Left hindlimb (tissue), 1 donor: ENCODE measurements at regions not wholly inside any gene's neighbourhood (a gene's known extent, or its start where the extent isn't known, plus 50 kb on each side); places are given as distances from the start of the nearest gene placed in this dataset.
"Not testable (repeated sequence)": the region's sequence is repeated elsewhere in the genome, so short reads cannot be mapped to it uniquely, and the experiment has no call there.

Experiments
- DNase-seq: peaks from one replicate; pipeline ENCODE4 v3.0.0-alpha.2; 2018

- DNase-seq, result no peak
Observed at GRCh38 chr22:47547239-47547661, 784.8 kb downstream of the TBC1D22A start.

- no peak for DNase-seq
Observed at GRCh38 chr22:47544696-47545095, 782.2 kb downstream of the TBC1D22A start.

- DNase-seq, result no peak
Observed at GRCh38 chr22:47543447-47543846, 781.0 kb downstream of the TBC1D22A start.

GRCh38 chr22:47540011-47540410 lies 777.6 kb downstream of the TBC1D22A start:
- DNase-seq, result no peak

GRCh38 chr22:47539374-47539773 lies 776.9 kb downstream of the TBC1D22A start:
- DNase-seq, result no peak

GRCh38 chr22:47535681-47536080 lies 773.2 kb downstream of the TBC1D22A start:
- DNase-seq, result no peak

- no peak for DNase-seq
Observed at GRCh38 chr22:47534804-47535410, 772.5 kb downstream of the TBC1D22A start.

- DNase-seq, result no peak
Observed at GRCh38 chr22:47533961-47534803, 771.7 kb downstream of the TBC1D22A start.

GRCh38 chr22:47517062-47517461 lies 754.6 kb downstream of the TBC1D22A start:
- no peak for DNase-seq

GRCh38 chr22:47515384-47516125 lies 753.1 kb downstream of the TBC1D22A start:
- no peak for DNase-seq

GRCh38 chr22:47512617-47513016 lies 750.2 kb downstream of the TBC1D22A start:
- no peak for DNase-seq

- DNase-seq, result no peak
Observed at GRCh38 chr22:47504962-47505361, 742.5 kb downstream of the TBC1D22A start.

- no peak for DNase-seq
Observed at GRCh38 chr22:47498969-47499495, 736.6 kb downstream of the TBC1D22A start.

- DNase-seq, result no peak
Observed at GRCh38 chr22:47497666-47498065, 735.2 kb downstream of the TBC1D22A start.

GRCh38 chr22:47495110-47495509 lies 732.7 kb downstream of the TBC1D22A start:
- no peak for DNase-seq

- not testable (repeated sequence) for DNase-seq
Observed at GRCh38 chr22:47488131-47488530, 725.7 kb downstream of the TBC1D22A start.

- DNase-seq, result no peak
Observed at GRCh38 chr22:47486569-47487312, 724.3 kb downstream of the TBC1D22A start.

- no peak for DNase-seq
Observed at GRCh38 chr22:47484960-47485569, 722.6 kb downstream of the TBC1D22A start.

GRCh38 chr22:47476231-47476630 lies 713.8 kb downstream of the TBC1D22A start:
- DNase-seq, result no peak

- DNase-seq, result no peak
Observed at GRCh38 chr22:47474895-47475294, 712.4 kb downstream of the TBC1D22A start.

GRCh38 chr22:47474464-47474863 lies 712.0 kb downstream of the TBC1D22A start:
- no peak for DNase-seq

- DNase-seq, result no peak
Observed at GRCh38 chr22:47472636-47473035, 710.2 kb downstream of the TBC1D22A start.
